Upper lobe of right lung (tissue), 1 donor: ENCODE measurements at regions not wholly inside any gene's neighbourhood (a gene's known extent, or its start where the extent isn't known, plus 50 kb on each side); places are given as distances from the start of the nearest gene placed in this dataset.

ENCODE experiments used
- ATAC-seq: fragments of 200-7000 bp; cut with Tn5 transposase; one replicate; pipeline ENCODE4 v1.9.1; 2020; ENCODE audit warnings: mild to moderate bottlenecking, moderate library complexity
- DNase-seq: peaks from one replicate; pipeline ENCODE4 v3.0.0-alpha.2; 2020
- H3K27ac ChIP-seq: fragments of 200-600 bp; one replicate; pipeline ENCODE4 v1.8.0; 2022
- H3K27me3 ChIP-seq: fragments of 200-600 bp; one replicate; pipeline ENCODE4 v1.8.0; 2022; ENCODE audit warnings: mild to moderate bottlenecking
- H3K36me3 ChIP-seq: fragments of 200-600 bp; one replicate; pipeline ENCODE4 v1.8.0; 2022
- H3K4me1 ChIP-seq: fragments of 200-600 bp; one replicate; pipeline ENCODE4 v1.8.0; 2022
- H3K4me3 ChIP-seq: fragments of 200-600 bp; one replicate; pipeline ENCODE4 v1.8.0; 2022; ENCODE audit warnings: mild to moderate bottlenecking
- H3K9me3 ChIP-seq: fragments of 200-600 bp; one replicate; pipeline ENCODE4 v1.8.0; 2022
- CTCF ChIP-seq: fragments of 200-600 bp; IDR thresholded peaks from one replicate; pipeline ENCODE4 v1.8.0; 2022; ENCODE audit warnings: antibody characterized with exemption
- intact Hi-C: fragments of 100-400 bp; cut with DNase I; formaldehyde crosslinking; loops from one replicate; pipeline ENCODE4 v1.11.0; 2022
- donor health status: DM: no; HTN: yes; CAD: no; lungs with severe emphysema.

DNA sequence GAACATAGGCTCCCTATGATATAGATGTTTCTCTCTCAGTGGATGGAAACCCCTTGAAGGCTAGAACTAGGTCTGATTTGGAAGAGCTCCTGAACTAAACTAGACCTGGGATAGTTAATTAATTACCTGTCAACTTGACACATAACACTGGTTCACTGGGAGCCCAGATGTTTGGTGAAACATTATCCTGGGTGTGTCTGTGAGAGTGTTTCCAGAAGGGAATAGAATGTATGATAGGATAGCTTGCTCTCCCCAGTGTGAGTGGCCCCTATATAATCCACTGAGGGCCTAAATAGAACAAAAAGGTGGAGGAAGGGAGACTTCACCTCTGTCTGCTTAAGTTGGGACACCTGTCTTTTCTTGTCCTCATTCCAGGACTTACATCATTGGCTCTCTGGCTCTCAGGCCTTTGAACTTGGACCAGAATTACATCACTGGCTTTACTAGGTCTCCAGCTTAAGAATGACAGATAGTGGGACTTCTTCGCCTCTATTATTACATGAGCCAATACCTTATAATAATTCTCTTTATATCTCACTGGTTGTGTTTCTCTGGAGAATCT lies 194.1 kb downstream of the KTN1 start:
- Histone ChIP-seq H3K4me3 (no peak overlapping the region), H3K9me3 (no peaks in the 10 kb centered on the region), H3K27ac (no peak overlapping the region), H3K4me1 (no peaks in the 10 kb centered on the region), H3K36me3 (no peaks in the 10 kb centered on the region), H3K27me3 (no peaks in the 10 kb centered on the region)
- intact Hi-C loops, result no loop called here
- DNase-seq (no peak), ATAC-seq (no peak)
- no peak for TF ChIP-seq CTCF

DNA sequence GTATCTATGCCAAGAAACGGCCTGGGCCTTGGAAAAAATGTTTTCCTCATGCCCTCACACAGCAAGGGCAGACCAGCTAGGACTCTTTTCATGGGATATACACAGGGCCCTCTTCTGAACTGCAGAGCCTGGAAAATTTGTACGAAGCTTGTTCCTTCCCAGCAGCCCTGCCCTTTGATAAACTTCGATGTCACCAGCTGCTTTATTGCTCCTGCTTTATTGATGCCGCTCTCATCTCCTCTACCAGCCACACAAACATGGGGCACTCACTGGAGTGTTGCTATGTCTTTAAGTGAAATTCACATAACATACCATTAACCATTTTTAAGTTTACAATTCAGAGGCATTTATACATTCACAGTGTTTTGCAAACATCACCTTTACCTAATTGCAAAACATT lies 197.9 kb downstream of the KTN1 start:
- Histone ChIP-seq H3K27me3 (no peaks in the 10 kb centered on the region), H3K36me3 (no peaks in the 10 kb centered on the region), H3K4me3 (no peak overlapping the region), H3K4me1 (peaks cover 15% of the 10 kb centered on the region), H3K9me3 (no peaks in the 10 kb centered on the region), H3K27ac (no peak overlapping the region)
- no peak for TF ChIP-seq CTCF
- intact Hi-C loops, result no loop called here
- ATAC-seq (no peak), DNase-seq (no peak)

- DNase-seq (no peak), ATAC-seq (peak; percentile 85)
- Histone ChIP-seq H3K27me3 (no peaks in the 10 kb centered on the region), H3K27ac (no peak overlapping the region), H3K36me3 (no peaks in the 10 kb centered on the region), H3K4me3 (no peak overlapping the region), H3K4me1 (peaks cover 15% of the 10 kb centered on the region), H3K9me3 (no peaks in the 10 kb centered on the region)
- intact Hi-C loops, result no loop called here
- no peak for TF ChIP-seq CTCF
These were observed 200.3 kb downstream of the KTN1 start for GRCh38 chr14:55780156-55780946.

GRCh38 chr14:55781046-55781445 lies 201.0 kb downstream of the KTN1 start:
- DNase-seq (no peak), ATAC-seq (no peak)
- Histone ChIP-seq H3K9me3 (no peaks in the 10 kb centered on the region), H3K27me3 (no peaks in the 10 kb centered on the region), H3K27ac (no peak overlapping the region), H3K4me3 (no peak overlapping the region), H3K36me3 (no peaks in the 10 kb centered on the region), H3K4me1 (peaks cover 15% of the 10 kb centered on the region)
- no peak for TF ChIP-seq CTCF
- intact Hi-C loops, result no loop called here

GRCh38 chr14:55782166-55782565 lies 202.2 kb downstream of the KTN1 start:
- H3K4me3 ChIP-seq, result no peak overlapping the region
- TF ChIP-seq CTCF, result no peak
- no peaks in the 10 kb centered on the region for H3K27me3 ChIP-seq
- no peaks in the 10 kb centered on the region for H3K9me3 ChIP-seq
- DNase-seq, result no peak
- ATAC-seq, result no peak
- H3K36me3 ChIP-seq, result no peaks in the 10 kb centered on the region
- intact Hi-C loops, result no loop called here
- no peak overlapping the region for H3K27ac ChIP-seq
- peaks cover 15% of the 10 kb centered on the region for H3K4me1 ChIP-seq
